Fibroblast of the aortic adventitia (primary cell): ENCODE measurements at regions not wholly inside any gene's neighbourhood (a gene's known extent, or its start where the extent isn't known, plus 50 kb on each side); places are given as distances from the start of the nearest gene placed in this dataset.
"Not testable (repeated sequence)": the region's sequence is repeated elsewhere in the genome, so short reads cannot be mapped to it uniquely, and the experiment has no call there.

Experiments used
- DNase-seq: peaks from one replicate; pipeline ENCODE4 v3.0.0-alpha.2; 2010; ENCODE audit warnings: low read depth
- H3K4me3 ChIP-seq: 2 replicates; pipeline ENCODE4 v1.5.1; 2011; ENCODE audit warnings: low read depth, mild to moderate bottlenecking, control low read depth, low read length, moderate library complexity
- TF ChIP-seq, protein P1 (sequence below): IDR thresholded peaks from 2 replicates; pipeline ENCODE4 v1.5.1; 2011; ENCODE audit warnings: mild to moderate bottlenecking, low read length, control low read depth, inconsistent platforms; ENCODE audit not compliant: insufficient read depth

DNA sequence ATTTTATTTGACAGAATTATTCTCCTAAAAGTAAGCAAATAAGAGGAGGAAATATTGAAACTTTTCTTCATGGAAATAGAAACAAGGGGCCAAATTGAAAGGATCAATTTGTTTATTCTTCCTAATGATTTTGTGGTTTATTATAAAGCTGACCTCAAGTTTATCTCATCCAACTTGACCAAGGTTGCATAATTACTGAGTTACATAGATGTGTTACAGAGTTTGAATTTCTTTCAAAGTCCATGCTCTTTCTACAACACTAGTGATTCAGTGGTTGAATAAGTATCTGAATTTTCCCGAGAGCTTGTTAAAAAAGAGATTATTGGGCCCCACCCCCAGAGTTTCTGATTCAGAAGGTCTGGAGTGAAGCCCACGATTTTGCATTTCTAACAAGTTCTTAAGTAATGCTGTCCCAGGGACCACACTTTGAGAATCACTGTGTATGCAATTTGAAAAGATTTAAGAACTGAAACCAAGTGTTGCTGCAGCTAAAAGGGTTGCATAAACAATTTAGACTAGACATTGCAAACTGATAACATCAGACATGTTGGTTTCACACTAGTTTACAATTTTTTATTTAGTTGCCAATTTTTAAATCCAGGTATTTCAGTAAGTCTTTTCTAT lies 485.7 kb upstream of the ANO5 start:
- H3K4me3 ChIP-seq = no peak overlapping the region
- DNase-seq = no peak
- TF ChIP-seq, protein P1, sequence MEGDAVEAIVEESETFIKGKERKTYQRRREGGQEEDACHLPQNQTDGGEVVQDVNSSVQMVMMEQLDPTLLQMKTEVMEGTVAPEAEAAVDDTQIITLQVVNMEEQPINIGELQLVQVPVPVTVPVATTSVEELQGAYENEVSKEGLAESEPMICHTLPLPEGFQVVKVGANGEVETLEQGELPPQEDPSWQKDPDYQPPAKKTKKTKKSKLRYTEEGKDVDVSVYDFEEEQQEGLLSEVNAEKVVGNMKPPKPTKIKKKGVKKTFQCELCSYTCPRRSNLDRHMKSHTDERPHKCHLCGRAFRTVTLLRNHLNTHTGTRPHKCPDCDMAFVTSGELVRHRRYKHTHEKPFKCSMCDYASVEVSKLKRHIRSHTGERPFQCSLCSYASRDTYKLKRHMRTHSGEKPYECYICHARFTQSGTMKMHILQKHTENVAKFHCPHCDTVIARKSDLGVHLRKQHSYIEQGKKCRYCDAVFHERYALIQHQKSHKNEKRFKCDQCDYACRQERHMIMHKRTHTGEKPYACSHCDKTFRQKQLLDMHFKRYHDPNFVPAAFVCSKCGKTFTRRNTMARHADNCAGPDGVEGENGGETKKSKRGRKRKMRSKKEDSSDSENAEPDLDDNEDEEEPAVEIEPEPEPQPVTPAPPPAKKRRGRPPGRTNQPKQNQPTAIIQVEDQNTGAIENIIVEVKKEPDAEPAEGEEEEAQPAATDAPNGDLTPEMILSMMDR = no peak

DNA sequence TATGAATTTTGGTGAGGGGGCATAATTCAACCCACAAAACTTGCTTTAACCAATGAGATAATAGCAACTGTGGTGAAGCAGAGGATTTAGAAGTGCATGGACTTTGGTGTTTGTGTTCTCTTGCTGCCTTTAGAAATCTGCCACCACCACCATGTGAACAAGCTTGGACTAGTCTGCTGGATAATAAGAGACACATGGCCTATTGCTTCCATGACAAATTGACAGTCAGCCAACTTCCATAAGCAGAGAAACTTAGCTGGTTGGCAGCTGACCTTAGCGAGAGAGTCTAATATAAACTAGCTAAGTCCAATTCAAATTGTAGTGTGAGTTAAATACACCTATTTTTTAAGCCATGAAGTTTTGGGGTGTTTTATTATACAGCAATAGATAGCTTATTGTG lies 482.1 kb upstream of the ANO5 start:
- no peak overlapping the region for H3K4me3 ChIP-seq
- no peak for DNase-seq
- TF ChIP-seq, protein P1 = no peak

DNA sequence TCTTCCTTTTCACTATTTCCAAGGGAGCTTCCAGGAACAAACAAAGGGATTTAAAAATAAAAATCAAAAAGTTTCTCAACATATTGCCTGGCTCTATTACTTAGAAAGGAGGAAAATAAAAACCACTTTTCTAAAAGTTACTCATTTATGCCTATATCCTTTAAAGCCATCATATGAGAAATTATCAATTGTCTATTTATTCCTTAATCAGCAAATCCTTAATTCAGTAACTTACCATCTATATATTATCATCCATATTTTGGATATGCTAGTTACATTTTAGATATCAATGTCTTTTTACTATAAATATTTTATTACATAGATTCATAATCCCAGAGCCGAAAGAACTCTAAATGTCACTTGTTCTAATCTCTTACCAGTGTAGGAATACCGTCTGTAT lies 481.5 kb upstream of the ANO5 start:
- TF ChIP-seq, protein P1 = no peak
- H3K4me3 ChIP-seq = no peak overlapping the region
- no peak for DNase-seq

DNA sequence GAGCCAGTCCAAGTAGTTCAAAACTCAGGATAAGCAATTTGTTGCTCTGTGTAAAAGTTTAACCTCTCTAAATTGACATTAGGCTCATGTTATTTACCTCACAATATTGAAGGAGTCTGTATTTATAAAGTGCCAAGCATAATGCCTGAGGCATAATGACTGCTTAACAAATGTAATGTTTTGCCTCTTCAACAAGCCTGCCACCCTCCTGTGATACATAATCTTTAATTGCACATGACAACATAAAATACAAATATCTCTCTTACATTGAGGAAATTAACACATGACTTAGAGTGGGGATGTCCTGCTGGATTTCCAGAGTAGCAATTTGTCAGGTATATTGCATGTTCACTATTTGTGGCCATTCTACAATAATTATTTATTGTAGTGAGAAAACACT lies 469.2 kb upstream of the ANO5 start:
- TF ChIP-seq, protein P1 = no peak
- no peak overlapping the region for H3K4me3 ChIP-seq
- no peak for DNase-seq

DNA sequence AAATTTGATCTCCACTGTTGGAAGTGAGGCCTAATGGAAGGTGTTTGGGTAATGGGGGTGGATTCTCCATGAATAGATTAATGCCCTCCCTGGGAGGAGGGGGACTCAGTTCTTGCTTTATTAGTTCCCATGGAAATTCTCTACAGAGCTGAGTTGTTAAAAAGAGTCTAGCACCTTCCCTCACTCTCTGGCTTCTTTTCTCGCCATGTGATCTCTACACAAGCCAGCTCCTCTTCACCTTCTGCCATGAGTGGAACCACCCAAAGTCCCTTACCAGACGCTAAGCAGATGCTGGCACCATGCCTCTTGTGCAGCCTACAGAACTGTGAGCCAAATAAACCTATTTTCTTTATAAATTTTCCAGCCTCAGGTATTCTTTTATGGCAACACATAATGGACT lies 465.8 kb upstream of the ANO5 start:
- H3K4me3 ChIP-seq = no peak overlapping the region
- DNase-seq = no peak
- TF ChIP-seq, protein P1 = no peak

DNA sequence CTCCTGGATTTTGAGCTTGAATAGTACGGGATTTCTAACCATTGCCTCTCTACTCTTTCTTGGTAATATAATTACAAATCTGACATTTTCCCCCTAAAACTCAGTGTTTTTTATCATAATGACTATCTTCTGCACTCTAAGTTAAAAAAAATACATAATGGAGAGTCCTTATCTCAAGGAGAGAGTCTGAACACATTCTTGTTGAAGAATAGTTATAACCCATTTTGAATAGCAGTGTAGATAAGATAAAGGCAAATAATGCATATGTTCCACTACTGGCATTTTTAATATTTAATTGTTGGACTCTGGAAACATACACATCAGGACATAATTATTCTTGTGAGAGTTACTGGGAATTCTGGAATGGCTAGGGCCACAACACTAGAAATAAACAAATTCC lies 456.5 kb upstream of the ANO5 start:
- DNase-seq = no peak
- no peak overlapping the region for H3K4me3 ChIP-seq
- TF ChIP-seq, protein P1 = no peak

DNA sequence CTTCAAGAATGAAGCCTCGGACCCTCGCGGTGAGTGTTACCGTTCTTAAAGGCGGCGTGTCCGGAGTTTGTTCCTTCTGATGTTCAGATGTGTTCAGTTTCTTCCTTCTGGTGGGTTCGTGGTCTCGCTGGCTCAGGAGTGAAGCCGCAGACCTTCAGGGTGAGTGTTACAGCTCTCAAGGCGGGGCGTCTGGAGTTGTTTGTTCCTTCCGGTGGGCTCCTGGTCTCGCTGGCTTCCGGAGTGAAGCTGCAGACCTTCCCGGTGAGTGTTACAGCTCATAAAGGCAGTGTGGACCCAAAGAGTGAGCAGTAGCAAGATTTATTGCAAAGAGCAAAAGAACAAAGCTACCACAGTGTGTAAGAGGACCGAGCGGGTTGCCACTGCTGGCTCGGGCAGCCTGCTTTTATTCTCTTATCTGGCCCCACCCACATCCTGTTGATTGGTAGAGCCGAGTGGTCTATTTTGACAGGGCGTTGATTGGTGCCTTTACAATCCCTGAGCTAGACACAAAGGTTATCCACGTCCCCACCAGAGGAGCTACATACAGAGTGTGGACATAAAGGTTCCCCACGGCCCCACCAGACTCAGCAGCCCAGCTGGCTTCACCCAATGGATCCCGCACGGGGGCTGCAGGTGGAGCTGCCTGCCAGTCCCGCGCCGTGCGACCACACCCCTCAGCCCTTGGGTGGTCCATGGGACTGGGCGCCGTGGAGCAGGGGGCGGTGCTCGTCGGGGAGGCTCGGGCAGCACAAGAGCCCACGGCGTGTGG lies 440.2 kb upstream of the ANO5 start:
- H3K4me3 ChIP-seq, DNase-seq: not testable (repeated sequence)

DNA sequence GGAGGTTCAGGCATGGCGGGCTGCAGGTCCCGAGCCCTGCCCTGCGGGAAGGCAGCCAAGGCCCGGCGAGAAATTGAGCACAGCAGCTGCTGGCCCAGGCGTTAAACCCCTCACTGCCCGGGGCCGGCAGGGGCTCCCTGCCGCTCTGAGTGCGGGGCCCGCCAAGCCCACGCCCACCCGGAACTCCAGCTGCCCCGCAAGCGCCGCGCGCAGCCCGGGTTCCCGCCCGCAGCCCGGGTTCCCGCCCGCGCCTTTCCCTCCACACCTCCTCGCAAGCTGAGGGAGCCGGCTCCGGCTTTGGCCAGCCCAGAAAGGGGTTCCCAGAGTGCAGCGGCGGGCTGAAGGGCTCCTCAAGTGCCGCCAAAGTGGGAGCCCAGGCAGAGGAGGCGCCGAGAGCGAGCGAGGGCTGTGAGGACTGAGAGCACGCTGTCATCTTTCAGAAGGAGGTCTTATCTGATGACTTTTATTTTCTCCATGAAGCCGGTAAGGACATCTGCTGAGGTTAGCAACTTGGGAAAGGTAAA lies 439.6 kb upstream of the ANO5 start:
- not testable (repeated sequence) for H3K4me3 ChIP-seq, DNase-seq
